DMS 273 treated with DMSO at 0.1 percent for 48 hours (cell line): ENCODE measurements at regions not wholly inside any gene's neighbourhood (a gene's known extent, or its start where the extent isn't known, plus 50 kb on each side); places are given as distances from the start of the nearest gene placed in this dataset.

ENCODE experiments used
- DNase-seq: peaks from one replicate; lab custom pipeline; 2025; lab: John Stamatoyannopoulos, UW

- no peak for DNase-seq
Measured at GRCh38 chr4:97507587-97508245, 635.6 kb downstream of the STPG2 start.
